OCI-LY7 (cell line): ENCODE measurements at regions not wholly inside any gene's neighbourhood (a gene's known extent, or its start where the extent isn't known, plus 50 kb on each side); places are given as distances from the start of the nearest gene placed in this dataset.

Experiments
- BruUV-seq: library from RNA; stranded (reverse); fragments of 400-500 nt; replicated peaks from 2 replicates; lab custom pipeline; 2021; lab: Mats Ljungman, UMichigan
- CTCF ChIA-PET: fragments of 300-600 bp; sonication (Branson Sonifier 250); formaldehyde crosslinking; loops from one replicate; lab custom pipeline; 2022; ENCODE audit warnings: antibody characterized with exemption; ENCODE audit not compliant: unreplicated experiment; lab: Charles Lee
- POLR2A ChIA-PET: fragments of 300-600 bp; sonication (Branson Sonifier 250); formaldehyde crosslinking; loops from one replicate; lab custom pipeline; 2022; ENCODE audit warnings: antibody characterized with exemption; lab: Charles Lee
- DNase-seq: peaks from one replicate; pipeline ENCODE4 v3.0.0-alpha.2; 2015; ENCODE audit warnings: low spot score
- H2AFZ ChIP-seq: fragments of 200-600 bp; sonication (generic), shearing (Covaris generic); 2 replicates; pipeline ENCODE4 v1.6.1; 2014; ENCODE audit warnings: mild to moderate bottlenecking, antibody characterized with exemption, low read length, moderate library complexity
- H3K27ac ChIP-seq: fragments of 200-600 bp; sonication (generic); 2 replicates; pipeline ENCODE4 v1.5.1; 2014; ENCODE audit warnings: mixed run types, low read depth, mild to moderate bottlenecking, moderate library complexity, low read length, inconsistent platforms; ENCODE audit not compliant: poor library complexity, severe bottlenecking
- H3K36me3 ChIP-seq: fragments of 200-600 bp; sonication (generic); 2 replicates; pipeline ENCODE4 v1.6.1; 2014; ENCODE audit warnings: mild to moderate bottlenecking, antibody characterized with exemption, low read length, moderate library complexity, mixed read lengths; ENCODE audit not compliant: insufficient read depth
- H3K4me1 ChIP-seq: fragments of 200-600 bp; sonication (generic); 2 replicates; pipeline ENCODE4 v1.5.1; 2014; ENCODE audit warnings: mild to moderate bottlenecking, low read length; ENCODE audit not compliant: insufficient read depth, poor library complexity, severe bottlenecking
- H3K4me2 ChIP-seq: fragments of 200-600 bp; sonication (generic); 2 replicates; pipeline ENCODE4 v1.6.1; 2014; ENCODE audit warnings: mild to moderate bottlenecking, low read length
- H3K4me3 ChIP-seq: fragments of 200-600 bp; sonication (generic); 2 replicates; pipeline ENCODE4 v1.5.1; 2014; ENCODE audit warnings: mild to moderate bottlenecking, low read depth, low read length; ENCODE audit not compliant: poor library complexity, severe bottlenecking
- H3K79me2 ChIP-seq: fragments of 200-600 bp; sonication (generic); 2 replicates; pipeline ENCODE4 v1.6.1; 2016; ENCODE audit warnings: low read depth, mild to moderate bottlenecking, low read length, moderate library complexity, mixed read lengths; ENCODE audit not compliant: insufficient read depth
- H3K9me2 ChIP-seq: fragments of 200-600 bp; sonication (generic); 2 replicates; pipeline ENCODE4 v1.6.1; 2016; ENCODE audit warnings: mild to moderate bottlenecking, low read length, mixed read lengths; ENCODE audit not compliant: insufficient read depth
- H3K9me3 ChIP-seq: fragments of 200-600 bp; sonication (generic); 2 replicates; pipeline ENCODE4 v1.6.1; 2014; ENCODE audit warnings: mild to moderate bottlenecking, mixed run types, low read length, mixed read lengths
- H4K20me1 ChIP-seq: fragments of 200-600 bp; sonication (generic); 2 replicates; pipeline ENCODE4 v1.6.1; 2014; ENCODE audit warnings: mild to moderate bottlenecking, antibody characterized with exemption, low read length, moderate library complexity, mixed read lengths; ENCODE audit not compliant: insufficient read depth
- CTCF ChIP-seq: fragments of 200-600 bp; sonication (generic); conservative IDR thresholded peaks from 2 replicates; pipeline ENCODE4 v1.5.1; 2014; ENCODE audit warnings: mild to moderate bottlenecking, antibody characterized with exemption, low read length, moderate library complexity, mixed read lengths
- EZH2phosphoT487 ChIP-seq: fragments of 200-600 bp; sonication (generic); IDR thresholded peaks from 2 replicates; pipeline ENCODE4 v1.6.1; 2018; ENCODE audit warnings: low read depth, borderline replicate concordance, mild to moderate bottlenecking, mixed run types, antibody characterized with exemption, low read length, moderate library complexity, mixed read lengths
- intact Hi-C: fragments of 100-400 bp; cut with micrococcal nuclease; formaldehyde crosslinking; loops from one replicate; pipeline ENCODE4 v1.10.0; 2022; ENCODE audit not compliant: unreplicated experiment

DNA sequence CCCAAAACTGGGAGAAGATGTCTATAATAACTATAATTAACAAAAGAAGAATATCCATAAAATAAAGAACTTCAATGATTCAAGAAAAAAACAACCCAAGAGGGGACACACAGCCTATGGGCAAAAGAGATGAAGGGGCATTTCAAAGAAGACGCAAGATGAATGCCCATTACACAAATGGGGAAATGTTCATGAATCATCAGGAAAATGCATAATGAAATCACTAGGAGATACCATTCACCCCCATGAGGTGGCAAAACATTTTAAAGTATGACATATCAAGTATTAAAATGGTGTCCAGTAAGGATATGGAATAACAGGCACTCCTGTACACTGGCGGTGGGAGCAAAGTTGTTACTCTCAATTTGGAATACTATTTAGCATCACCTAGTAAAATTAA, 183.3 kb downstream of the TXNL1 start:
- H3K36me3 ChIP-seq: no peaks in the 10 kb centered on the region
- no peak for TF ChIP-seq CTCF
- no peak for TF ChIP-seq EZH2phosphoT487
- intact Hi-C loops: no loop called here
- BruUV-seq: no TSS peak
- H3K79me2 ChIP-seq: no peaks in the 10 kb centered on the region
- no peak overlapping the region for H2AFZ ChIP-seq
- POLR2A ChIA-PET: no interaction called here
- no peak overlapping the region for H3K27ac ChIP-seq
- no peaks in the 10 kb centered on the region for H3K9me2 ChIP-seq
- CTCF ChIA-PET: no interaction called here
- H4K20me1 ChIP-seq: no peaks in the 10 kb centered on the region
- no peak for DNase-seq
- H3K4me1 ChIP-seq: no peaks in the 10 kb centered on the region
- H3K4me2 ChIP-seq: no peak overlapping the region
- H3K4me3 ChIP-seq: no peak overlapping the region
- H3K9me3 ChIP-seq: no peaks in the 10 kb centered on the region

GRCh38 chr18:56453631-56454030, 184.8 kb downstream of the TXNL1 start:
- H3K9me3 ChIP-seq: no peaks in the 10 kb centered on the region
- ChIA-PET CTCF (no interaction called here), POLR2A (no interaction called here)
- no peak for DNase-seq
- H3K4me2 ChIP-seq: no peak overlapping the region
- intact Hi-C loops: no loop called here
- TF ChIP-seq CTCF: no peak
- no peak for TF ChIP-seq EZH2phosphoT487
- H3K79me2 ChIP-seq: no peaks in the 10 kb centered on the region
- H3K27ac ChIP-seq: no peak overlapping the region
- no peak overlapping the region for H2AFZ ChIP-seq
- no peaks in the 10 kb centered on the region for H4K20me1 ChIP-seq
- H3K4me3 ChIP-seq: no peak overlapping the region
- BruUV-seq: no TSS peak
- no peaks in the 10 kb centered on the region for H3K9me2 ChIP-seq
- H3K36me3 ChIP-seq: no peaks in the 10 kb centered on the region
- H3K4me1 ChIP-seq: no peaks in the 10 kb centered on the region

GRCh38 chr18:56451188-56451587, 187.2 kb downstream of the TXNL1 start:
- Histone ChIP-seq H3K4me3 (no peak overlapping the region), H3K9me2 (no peaks in the 10 kb centered on the region), H4K20me1 (no peaks in the 10 kb centered on the region), H3K4me1 (no peaks in the 10 kb centered on the region), H2AFZ (no peak overlapping the region), H3K36me3 (no peaks in the 10 kb centered on the region), H3K4me2 (no peak overlapping the region), H3K9me3 (no peaks in the 10 kb centered on the region), H3K79me2 (no peaks in the 10 kb centered on the region), H3K27ac (no peak overlapping the region)
- intact Hi-C loops: no loop called here
- no peak for DNase-seq
- POLR2A ChIA-PET: no interaction called here
- BruUV-seq: no TSS peak
- CTCF ChIA-PET: no interaction called here
- TF ChIP-seq EZH2phosphoT487 (no peak), CTCF (no peak)
